H1 (cell line): ENCODE measurements at regions not wholly inside any gene's neighbourhood (a gene's known extent, or its start where the extent isn't known, plus 50 kb on each side); places are given as distances from the start of the nearest gene placed in this dataset.

Source experiments
- CTCF ChIA-PET: fragments of 300-600 bp; sonication (Branson Sonifier 250); formaldehyde crosslinking; loops from one replicate; lab custom pipeline; 2021; ENCODE audit not compliant: partially characterized antibody; lab: Charles Lee
- POLR2A ChIA-PET: fragments of 300-600 bp; sonication (Branson Sonifier 250); formaldehyde crosslinking; loops from one replicate; lab custom pipeline; 2021; ENCODE audit warnings: inconsistent platforms; ENCODE audit not compliant: partially characterized antibody; lab: Charles Lee
- DNase-seq, 2 experiments: peaks; one replicate each; pipeline versions ENCODE4 v3.0.0 to v3.0.0-alpha.2; 2010 to 2022; ENCODE audit warnings: low spot score in 2 of 2, low read depth in 1 of 2, mixed read lengths in 1 of 2
- FAIRE-seq: peaks from 2 replicates; lab custom pipeline; 2011; peaks lifted over from hg19 to GRCh38; lab: Jason Lieb, UNC
- H2AFZ ChIP-seq: 2 replicates; pipeline ENCODE4 v1.8.1; 2012; ENCODE audit warnings: low read length, inconsistent platforms
- H2AK5ac ChIP-seq: 2 replicates; pipeline ENCODE4 v1.6.1; 2013; ENCODE audit warnings: low read depth, low read length
- H2BK120ac ChIP-seq: replicated peaks from 2 replicates; pipeline ENCODE3; 2013; ENCODE audit warnings: low read depth, low read length, inconsistent platforms
- H2BK12ac ChIP-seq: 2 replicates; pipeline ENCODE4 v1.6.1; 2013; ENCODE audit warnings: low read depth, low read length
- H2BK15ac ChIP-seq: 2 replicates; pipeline ENCODE4 v1.6.1; 2013; ENCODE audit warnings: low read length
- H2BK20ac ChIP-seq: 2 replicates; pipeline ENCODE4 v1.6.1; 2013; ENCODE audit warnings: low read length
- H2BK5ac ChIP-seq: 2 replicates; pipeline ENCODE4 v1.6.1; 2013; ENCODE audit warnings: low read depth, low read length
- H3K14ac ChIP-seq: 2 replicates; pipeline ENCODE4 v1.6.1; 2013; ENCODE audit warnings: inconsistent platforms; ENCODE audit not compliant: insufficient read length
- H3K18ac ChIP-seq: 2 replicates; pipeline ENCODE4 v1.6.1; 2013; ENCODE audit warnings: low read length; ENCODE audit errors: extremely low read depth
- H3K23ac ChIP-seq: 2 replicates; pipeline ENCODE4 v1.6.1; 2013; ENCODE audit warnings: inconsistent platforms; ENCODE audit not compliant: insufficient read length
- H3K23me2 ChIP-seq: 2 replicates; pipeline ENCODE4 v1.6.1; 2013; ENCODE audit warnings: low read depth, low read length
- H3K27ac ChIP-seq: 2 replicates; pipeline ENCODE4 v1.6.1; 2011; ENCODE audit warnings: low read depth, low read length, inconsistent platforms
- H3K27me3 ChIP-seq, 4 experiments: replicated peaks in 1 of 4; 1 replicate in 1 of 4; 2 replicates in 3 of 4; pipeline versions ENCODE4 v1.6.1 to v1.8.1; 2011 to 2013; ENCODE audit warnings: low read length in 3 of 4, mild to moderate bottlenecking in 3 of 4, inconsistent platforms in 2 of 4, mixed read lengths in 2 of 4, moderate library complexity in 1 of 4; ENCODE audit not compliant: control insufficient read depth in 3 of 4, insufficient read depth in 3 of 4; ENCODE audit errors: extremely low read depth in 1 of 4
- H3K36me3 ChIP-seq, 4 experiments: 2 replicates each; pipeline versions ENCODE4 v1.6.1 to v1.8.1; 2011 to 2013; ENCODE audit warnings: mild to moderate bottlenecking in 4 of 4, low read length in 3 of 4, moderate library complexity in 2 of 4, control low read depth in 1 of 4, inconsistent platforms in 1 of 4; ENCODE audit not compliant: insufficient read depth in 4 of 4, control insufficient read depth in 2 of 4
- H3K4ac ChIP-seq: replicated peaks from 2 replicates; pipeline ENCODE3; 2013; ENCODE audit warnings: low read length, low read depth, mixed read lengths, inconsistent platforms; ENCODE audit not compliant: insufficient read length
- H3K4me1 ChIP-seq, 4 experiments: replicated peaks in 1 of 4; 1 replicate in 1 of 4; 2 replicates in 3 of 4; pipeline versions ENCODE4 v1.6.1 to v1.8.1; 2011 to 2013; ENCODE audit warnings: low read length in 3 of 4, inconsistent platforms in 2 of 4, mixed read lengths in 1 of 4; ENCODE audit not compliant: insufficient read depth in 4 of 4, control insufficient read depth in 3 of 4
- H3K4me2 ChIP-seq, 2 experiments: 2 replicates each; pipeline versions ENCODE4 v1.6.1 to v1.8.1; 2011 to 2013; ENCODE audit warnings: low read depth in 2 of 2, low read length in 2 of 2, control low read depth in 1 of 2, inconsistent platforms in 1 of 2, mild to moderate bottlenecking in 1 of 2; ENCODE audit not compliant: insufficient read depth in 1 of 2
- H3K4me3 ChIP-seq, 4 experiments: fragments of 200-600, 300-600 bp in 1 of 4; sonication (generic), shearing (Covaris generic), sonication (Bioruptor Twin) in 1 of 4; 2 replicates each; pipeline versions ENCODE4 v1.5.1 to v1.8.1; 2011 to 2016; ENCODE audit warnings: low read length in 4 of 4, low read depth in 3 of 4, control low read depth in 2 of 4, inconsistent platforms in 2 of 4, mild to moderate bottlenecking in 2 of 4, mixed read lengths in 1 of 4, moderate library complexity in 1 of 4; ENCODE audit not compliant: insufficient read depth in 2 of 4; ENCODE audit errors: extremely low read depth in 1 of 4
- H3K56ac ChIP-seq: replicated peaks from 2 replicates; pipeline ENCODE3; 2013; ENCODE audit warnings: low read depth, mild to moderate bottlenecking, mixed read lengths, low read length, inconsistent platforms; ENCODE audit not compliant: insufficient read length
- H3K79me1 ChIP-seq: 2 replicates; pipeline ENCODE4 v1.6.1; 2013; ENCODE audit warnings: low read depth, low read length, control low read depth
- H3K79me2 ChIP-seq, 2 experiments: 2 replicates each; pipeline versions ENCODE4 v1.6.1 to v1.8.1; 2012 to 2013; ENCODE audit warnings: low read length in 2 of 2, mild to moderate bottlenecking in 2 of 2, inconsistent platforms in 1 of 2; ENCODE audit not compliant: insufficient read depth in 2 of 2, control insufficient read depth in 1 of 2
- H3K9ac ChIP-seq, 4 experiments: replicated peaks in 1 of 4; 1 replicate in 1 of 4; 2 replicates in 3 of 4; pipeline versions ENCODE4 v1.6.1 to v1.8.1; 2011 to 2013; ENCODE audit warnings: low read depth in 3 of 4, low read length in 3 of 4, control low read depth in 2 of 4, mild to moderate bottlenecking in 2 of 4, moderate library complexity in 2 of 4, inconsistent platforms in 1 of 4; ENCODE audit errors: extremely low read depth in 1 of 4
- H3K9me3 ChIP-seq, 2 experiments: 2 replicates each; pipeline versions ENCODE4 v1.6.1 to v1.8.1; 2012 to 2013; ENCODE audit warnings: mild to moderate bottlenecking in 2 of 2, moderate library complexity in 2 of 2, control low read depth in 1 of 2, inconsistent platforms in 1 of 2, low read depth in 1 of 2, low read length in 1 of 2, mixed read lengths in 1 of 2; ENCODE audit not compliant: insufficient read depth in 2 of 2
- H4K20me1 ChIP-seq, 2 experiments: replicated peaks in 1 of 2; 2 replicates each; pipeline versions ENCODE3 to v1.8.1; 2011 to 2013; ENCODE audit warnings: inconsistent platforms in 2 of 2, low read length in 2 of 2, mild to moderate bottlenecking in 1 of 2; ENCODE audit not compliant: insufficient read depth in 2 of 2, control insufficient read depth in 1 of 2
- H4K5ac ChIP-seq: 2 replicates; pipeline ENCODE4 v1.6.1; 2013; ENCODE audit warnings: low read length, low read depth, mixed read lengths, inconsistent platforms; ENCODE audit not compliant: insufficient read length
- H4K8ac ChIP-seq: 2 replicates; pipeline ENCODE4 v1.8.0; 2013; ENCODE audit warnings: mild to moderate bottlenecking, moderate library complexity, low read length, inconsistent platforms; ENCODE audit not compliant: insufficient read depth; ENCODE audit errors: extremely low read depth
- H4K91ac ChIP-seq: replicated peaks from 2 replicates; pipeline ENCODE3; 2013; ENCODE audit warnings: low read length, mixed read lengths, inconsistent platforms; ENCODE audit not compliant: insufficient read length
- CBX5 ChIP-seq: fragments of 300-800, 300-1000 bp; sonication (generic); IDR thresholded peaks from 2 replicates; pipeline ENCODE4 v1.7.1; 2016; ENCODE audit warnings: antibody characterized with exemption, low read length, low read depth
- CTCF ChIP-seq, 3 experiments: IDR thresholded peaks; 1 replicate in 2 of 3; 2 replicates in 1 of 3; pipeline versions ENCODE4 v1.5.1 to v1.6.1; 2011; ENCODE audit warnings: low read length in 3 of 3, mild to moderate bottlenecking in 3 of 3, inconsistent platforms in 2 of 3, low read depth in 1 of 3, moderate library complexity in 1 of 3; ENCODE audit not compliant: insufficient read depth in 1 of 3; ENCODE audit errors: control extremely low read depth in 1 of 3
- FOSL1 ChIP-seq: IDR thresholded peaks from 2 replicates; pipeline ENCODE4 v1.6.1; 2011; ENCODE audit warnings: mild to moderate bottlenecking, low read depth, low read length, moderate library complexity; ENCODE audit not compliant: insufficient read depth
- MAX ChIP-seq: IDR thresholded peaks from 2 replicates; pipeline ENCODE4 v1.6.1; 2012; ENCODE audit warnings: inconsistent platforms
- RFX5 ChIP-seq: IDR thresholded peaks from 2 replicates; pipeline ENCODE4 v1.6.1; 2011; ENCODE audit warnings: low read depth, low read length, improper control_type of control experiment, borderline replicate concordance
- SP1 ChIP-seq: IDR thresholded peaks from 2 replicates; pipeline ENCODE4 v1.6.1; 2011; ENCODE audit warnings: low read depth, low read length
- SP2 ChIP-seq: IDR thresholded peaks from 2 replicates; pipeline ENCODE4 v1.6.1; 2012; ENCODE audit warnings: mild to moderate bottlenecking, low read length, inconsistent platforms
- TBP ChIP-seq: IDR thresholded peaks from 2 replicates; pipeline ENCODE4 v1.6.1; 2011; ENCODE audit warnings: low read depth, low read length, improper control_type of control experiment
- YY1 ChIP-seq: IDR thresholded peaks from 2 replicates; pipeline ENCODE4 v1.6.1; 2011; ENCODE audit warnings: low read depth, mild to moderate bottlenecking, low read length
- WGBS, 2 experiments: shearing (Covaris generic) in 1 of 2; methylation state at CpG; one replicate each; pipeline versions ENCODE4 v1.1.6 to v1.1.7; 2013 to 2015; ENCODE audit warnings: low lambda C conversion rate in 2 of 2, mixed read lengths in 2 of 2, inconsistent platforms in 1 of 2, low coverage in 1 of 2, missing lambda C conversion rate in 1 of 2; ENCODE audit not compliant: insufficient replicate concordance in 2 of 2, insufficient coverage in 1 of 2, insufficient read length in 1 of 2; ENCODE audit errors: extremely low coverage in 1 of 2, missing lambda C conversion rate in 1 of 2; 5-methylcytosine and 5-hydroxymethylcytosine counted together

- Histone ChIP-seq H3K4me2 (no peak overlapping the region; a peak in 1 of 4 replicates), H4K91ac (no peak overlapping the region), H3K79me2 (no peaks in the 10 kb centered on the region), H3K56ac (no peak overlapping the region), H2BK20ac (no peak overlapping the region), H2AFZ (no peak overlapping the region; the same call in 1 of the 2 replicates), H2BK15ac (no peak overlapping the region), H3K23me2 (no peaks in the 10 kb centered on the region), H2AK5ac (no peak overlapping the region), H4K5ac (no peak overlapping the region), H3K23ac (no peak overlapping the region), H4K20me1 (no peaks in the 10 kb centered on the region), H3K4ac (no peak overlapping the region), H3K79me1 (no peaks in the 10 kb centered on the region), H3K18ac (no peak overlapping the region), H3K27me3 (no peaks in the 10 kb centered on the region), H3K4me3 (no peak overlapping the region), H3K27ac (no peak overlapping the region), H2BK5ac (no peak overlapping the region), H4K8ac (0 out of 2 replicates have a peak overlapping the region, but pooled peaks have one; percentile 6), H2BK12ac (no peak overlapping the region; the same call in 1 of the 2 replicates), H3K9ac (no peak overlapping the region), H3K4me1 (no peaks in the 10 kb centered on the region), H3K14ac (no peak overlapping the region), H3K36me3 (no peaks in the 10 kb centered on the region), H2BK120ac (no peak overlapping the region), H3K9me3 (no peaks in the 10 kb centered on the region)
- peak in 1 of 2 experiments; percentile 54 for DNase-seq
- 85% methylated on average over 6 of the region's 6 CpGs; no CpG with 5 or more reads in 1 of the 2 experiments for WGBS, 2 experiments
- ChIA-PET POLR2A (no interaction called here), CTCF (interaction anchor here (0.6 to 4.6 kb wide), 14 partner anchors 8 to 110 kb away, joined by 3 to 23 read pairs (median 4); no protein-coding TSS in a partner anchor)
- no peak for FAIRE-seq
- no peak for TF ChIP-seq SP2
- TF ChIP-seq CTCF (IDR thresholded peaks at IDR 0.05; ENCODE audit: control extremely low read depth in 1 of 3, insufficient read depth in 1 of 3, low read depth in 1 of 3, low read length in 3 of 3), result peak; percentile 57 to 61 (median 60)
- no peak for TF ChIP-seq FOSL1
- TF ChIP-seq CBX5, result no peak
- no peak for TF ChIP-seq RFX5
- TF ChIP-seq MAX, result no peak
- no peak for TF ChIP-seq TBP
- TF ChIP-seq SP1, result no peak
- TF ChIP-seq YY1, result no peak
Observed at GRCh38 chr2:128714851-128715312, 396.2 kb upstream of the HS6ST1 start.
